Stomach (tissue), 8 donors: ENCODE measurements at regions not wholly inside any gene's neighbourhood (a gene's known extent, or its start where the extent isn't known, plus 50 kb on each side); places are given as distances from the start of the nearest gene placed in this dataset.

Experiments used
- DNase-seq, 2 donors: peaks; one replicate each; pipeline versions ENCODE4 v3.0.0 to v3.0.0-alpha.2; 2013 to 2019
- H3K27ac ChIP-seq, 5 donors: fragments of 200-600 bp in 4 of 5; sonication (generic) in 4 of 5; one replicate each; pipeline ENCODE4 v1.5.1; 2013 to 2019; ENCODE audit warnings: mild to moderate bottlenecking in 1 of 5, moderate library complexity in 1 of 5
- H3K27me3 ChIP-seq, 3 donors: fragments of 200-600 bp; sonication (generic); one replicate each; pipeline ENCODE4 v1.5.1; 2017 to 2019; ENCODE audit warnings: mixed run types in 1 of 3
- H3K36me3 ChIP-seq, 4 donors: fragments of 200-600 bp; sonication (generic); 1 replicate in 3 of 4; 2 replicates in 1 of 4; pipeline ENCODE4 v1.5.1; 2016 to 2019
- H3K4me1 ChIP-seq, 4 donors: fragments of 200-600 bp; sonication (generic); one replicate each; pipeline ENCODE4 v1.5.1; 2016 to 2019
- H3K4me3 ChIP-seq, 4 donors: fragments of 200-600 bp; sonication (generic) in 3 of 4; one replicate each; pipeline ENCODE4 v1.5.1; 2016 to 2019; ENCODE audit warnings: mild to moderate bottlenecking in 1 of 4
- H3K9me3 ChIP-seq, 4 donors: fragments of 200-600 bp; sonication (generic); one replicate each; pipeline ENCODE4 v1.5.1; 2016 to 2019
- CTCF ChIP-seq, 7 experiments: fragments of 450-650 bp in 4 of 7; fragments of 200-600 bp in 3 of 7; sonication (generic) in 3 of 7; IDR thresholded peaks; one replicate each; pipeline ENCODE4 v1.5.1; 2016 to 2019; ENCODE audit warnings: antibody characterized with exemption in 7 of 7, control low read depth in 2 of 7, mild to moderate bottlenecking in 1 of 7
- EP300 ChIP-seq: sonication (generic); formaldehyde crosslinking; IDR thresholded peaks from one replicate; pipeline ENCODE4 v1.6.1; 2017; ENCODE audit warnings: antibody characterized with exemption
- POLR2A ChIP-seq, 4 donors: fragments of 450-650 bp; IDR thresholded peaks; one replicate each; pipeline ENCODE4 v1.6.1; 2016; ENCODE audit warnings: antibody characterized with exemption in 4 of 4, control low read depth in 2 of 4, mild to moderate bottlenecking in 1 of 4, moderate library complexity in 1 of 4
- POLR2AphosphoS5 ChIP-seq, 3 donors: sonication (generic); formaldehyde crosslinking; IDR thresholded peaks; one replicate each; pipeline ENCODE4 v1.6.1; 2016; ENCODE audit warnings: antibody characterized with exemption in 3 of 3
- WGBS, 5 donors: extraction: QIAGEN DNeasy Blood & Tissue Kit in 3 of 5; methylation state at CpG; one replicate each; pipeline versions ENCODE4 v1.1.5 to v1.1.7; 2013 to 2018; 5-methylcytosine and 5-hydroxymethylcytosine counted together
- intact Hi-C: fragments of 100-400 bp; cut with DNase I; formaldehyde crosslinking; loops from one replicate; pipeline ENCODE4 v1.15.1; 2023; ENCODE audit warnings: low total_unique reads
- donor health status: healthy with polysubstance abuse.
- donor health status: Bipolar disorder and iron deficiency.
- donor health status: healthy.

- intact Hi-C loops: no loop called here
These were observed 782.7 kb downstream of the UQCRFS1 start for GRCh38 chr19:28430214-28430613.

GRCh38 chr19:28429356-28429755, 783.6 kb downstream of the UQCRFS1 start:
- TF ChIP-seq CTCF (IDR thresholded peaks at IDR 0.05) (no peak), EP300 (no peak), POLR2A (IDR thresholded peaks at IDR 0.05) (no peak), POLR2AphosphoS5 (IDR thresholded peaks at IDR 0.05) (no peak)
- no peaks in the 10 kb centered on the region for H3K4me1 ChIP-seq
- H3K27me3 ChIP-seq: peaks cover 0 to 24% (median 0%) of the 10 kb centered on the region in 3 donors
- no peak overlapping the region for H3K27ac ChIP-seq
- H3K4me3 ChIP-seq: no peak overlapping the region
- no peaks in the 10 kb centered on the region for H3K9me3 ChIP-seq
- WGBS, 5 donors: 73 to 94% (median 88%) methylated on average over 3 of the region's 3 CpGs
- intact Hi-C loops: no loop called here
- no peaks in the 10 kb centered on the region for H3K36me3 ChIP-seq
- no peak for DNase-seq

More at GRCh38 chr19:28430214-28430613, 782.7 kb downstream of the UQCRFS1 start:
- no peak overlapping the region for H3K27ac ChIP-seq
- no peaks in the 10 kb centered on the region for H3K9me3 ChIP-seq
- H3K4me1 ChIP-seq: no peaks in the 10 kb centered on the region
- TF ChIP-seq POLR2AphosphoS5 (IDR thresholded peaks at IDR 0.05) (no peak), CTCF (IDR thresholded peaks at IDR 0.05) (no peak), EP300 (no peak), POLR2A (IDR thresholded peaks at IDR 0.05) (no peak)
- peaks cover 0 to 17% (median 0%) of the 10 kb centered on the region in 3 donors for H3K27me3 ChIP-seq
- H3K4me3 ChIP-seq: no peak overlapping the region
- WGBS, 5 donors: 55 to 79% (median 75%) methylated on average over 2 of the region's 2 CpGs
- DNase-seq: no peak
- no peaks in the 10 kb centered on the region for H3K36me3 ChIP-seq

- Histone ChIP-seq H3K36me3 (no peaks in the 10 kb centered on the region), H3K9me3 (no peaks in the 10 kb centered on the region), H3K4me3 (no peak overlapping the region), H3K4me1 (no peaks in the 10 kb centered on the region), H3K27me3 (peaks cover 0 to 29% (median 0%) of the 10 kb centered on the region in 3 donors), H3K27ac (no peak overlapping the region)
- 73 to 82% (median 75%) methylated on average over 7 of the region's 7 CpGs for WGBS, 5 donors
- TF ChIP-seq EP300: no peak
- TF ChIP-seq CTCF (IDR thresholded peaks at IDR 0.05): no peak
- TF ChIP-seq POLR2A (IDR thresholded peaks at IDR 0.05): no peak
- TF ChIP-seq POLR2AphosphoS5 (IDR thresholded peaks at IDR 0.05): no peak
- intact Hi-C loops: no loop called here
- no peak for DNase-seq
These were observed 784.1 kb downstream of the UQCRFS1 start for GRCh38 chr19:28428663-28429348.

GRCh38 chr19:28427376-28428083, 785.4 kb downstream of the UQCRFS1 start:
- DNase-seq: no peak
- Histone ChIP-seq H3K36me3 (no peaks in the 10 kb centered on the region), H3K27ac (no peak overlapping the region), H3K9me3 (no peaks in the 10 kb centered on the region), H3K4me3 (no peak overlapping the region), H3K4me1 (no peaks in the 10 kb centered on the region), H3K27me3 (peaks cover 0 to 38% (median 0%) of the 10 kb centered on the region in 3 donors)
- intact Hi-C loops: no loop called here
- WGBS, 5 donors: 62 to 78% (median 74%) methylated on average over 9 to 10 of the region's 10 CpGs
- no peak for TF ChIP-seq CTCF (IDR thresholded peaks at IDR 0.05)
- TF ChIP-seq EP300: no peak
- no peak for TF ChIP-seq POLR2A (IDR thresholded peaks at IDR 0.05)
- no peak for TF ChIP-seq POLR2AphosphoS5 (IDR thresholded peaks at IDR 0.05)
